HEK293 (cell line): ENCODE measurements at regions not wholly inside any gene's neighbourhood (a gene's known extent, or its start where the extent isn't known, plus 50 kb on each side); places are given as distances from the start of the nearest gene placed in this dataset.
A peak's percentile ranks its signal among the peaks of the same experiment; 100 is the strongest.

Experiments used
- BCL11A ChIP-seq: fragments of 450-650 bp; formaldehyde crosslinking; IDR thresholded peaks from 2 replicates; pipeline ENCODE4 v1.5.1; 2016; ENCODE audit warnings: low read depth, missing biosample characterization, missing genetic modification characterization
- GFI1B ChIP-seq: fragments of 450-650 bp; formaldehyde crosslinking; IDR thresholded peaks from 2 replicates; pipeline ENCODE4 v1.5.1; 2016; ENCODE audit warnings: missing biosample characterization, missing genetic modification characterization
- KLF1 ChIP-seq: fragments of 450-650 bp; formaldehyde crosslinking; IDR thresholded peaks from 2 replicates; pipeline ENCODE4 v1.5.1; 2016; ENCODE audit warnings: missing biosample characterization, missing genetic modification characterization
- KLF17 ChIP-seq: fragments of 450-650 bp; formaldehyde crosslinking; IDR thresholded peaks from 2 replicates; pipeline ENCODE4 v1.5.1; 2016; ENCODE audit warnings: missing biosample characterization, missing genetic modification characterization
- KLF7 ChIP-seq: fragments of 450-650 bp; formaldehyde crosslinking; IDR thresholded peaks from 2 replicates; pipeline ENCODE4 v1.5.1; 2016; ENCODE audit warnings: missing biosample characterization, missing genetic modification characterization, borderline replicate concordance
- OVOL3 ChIP-seq: fragments of 450-650 bp; formaldehyde crosslinking; IDR thresholded peaks from 2 replicates; pipeline ENCODE4 v1.5.1; 2016; ENCODE audit warnings: missing biosample characterization, missing genetic modification characterization
- PRDM1 ChIP-seq: fragments of 450-650 bp; formaldehyde crosslinking; IDR thresholded peaks from 2 replicates; pipeline ENCODE4; 2016; ENCODE audit warnings: missing biosample characterization, missing genetic modification characterization
- REPIN1 ChIP-seq: fragments of 450-650 bp; formaldehyde crosslinking; IDR thresholded peaks from 2 replicates; pipeline ENCODE4 v1.5.1; 2017; ENCODE audit warnings: missing biosample characterization, missing genetic modification characterization, low read depth
- SP2 ChIP-seq: fragments of 450-650 bp; formaldehyde crosslinking; IDR thresholded peaks from 2 replicates; pipeline ENCODE4 v1.5.1; 2016; ENCODE audit warnings: missing biosample characterization, missing genetic modification characterization
- SP3 ChIP-seq: fragments of 450-650 bp; formaldehyde crosslinking; IDR thresholded peaks from 2 replicates; pipeline ENCODE4 v1.5.1; 2016; ENCODE audit warnings: missing biosample characterization, missing genetic modification characterization
- TCF7L2 ChIP-seq: IDR thresholded peaks from 2 replicates; pipeline ENCODE4 v1.6.1; 2011; ENCODE audit warnings: low read depth, mild to moderate bottlenecking, inconsistent platforms, low read length, moderate library complexity, borderline replicate concordance
- TRIM28 ChIP-seq: IDR thresholded peaks from 2 replicates; pipeline ENCODE4 v1.6.1; 2011; ENCODE audit warnings: low read length, control low read depth, borderline replicate concordance
- ZBTB20 ChIP-seq: fragments of 450-650 bp; formaldehyde crosslinking; IDR thresholded peaks from 2 replicates; pipeline ENCODE4 v1.5.1; 2016; ENCODE audit warnings: missing biosample characterization, missing genetic modification characterization
- ZBTB21 ChIP-seq: fragments of 450-650 bp; formaldehyde crosslinking; IDR thresholded peaks from 2 replicates; pipeline ENCODE4 v1.5.1; 2017; ENCODE audit warnings: missing biosample characterization, missing genetic modification characterization
- ZFP3 ChIP-seq: fragments of 450-650 bp; formaldehyde crosslinking; IDR thresholded peaks from 2 replicates; pipeline ENCODE4 v1.5.1; 2016; ENCODE audit warnings: low read depth, missing biosample characterization, missing genetic modification characterization
- ZFP69B ChIP-seq: fragments of 450-650 bp; formaldehyde crosslinking; IDR thresholded peaks from 2 replicates; pipeline ENCODE4 v1.5.1; 2016; ENCODE audit warnings: missing biosample characterization, missing genetic modification characterization
- ZNF146 ChIP-seq: fragments of 450-650 bp; formaldehyde crosslinking; IDR thresholded peaks from 2 replicates; pipeline ENCODE4 v1.5.1; 2016; ENCODE audit warnings: missing biosample characterization, missing genetic modification characterization
- ZNF155 ChIP-seq: fragments of 450-650 bp; formaldehyde crosslinking; IDR thresholded peaks from 2 replicates; pipeline ENCODE4 v1.5.1; 2016; ENCODE audit warnings: missing biosample characterization, missing genetic modification characterization
- ZNF175 ChIP-seq: fragments of 450-650 bp; formaldehyde crosslinking; IDR thresholded peaks from 2 replicates; pipeline ENCODE4 v1.5.1; 2016; ENCODE audit warnings: missing biosample characterization, missing genetic modification characterization
- ZNF211 ChIP-seq: fragments of 450-650 bp; formaldehyde crosslinking; IDR thresholded peaks from 2 replicates; pipeline ENCODE4 v1.5.1; 2016; ENCODE audit warnings: low read depth, missing biosample characterization, missing genetic modification characterization
- ZNF223 ChIP-seq: fragments of 450-650 bp; formaldehyde crosslinking; IDR thresholded peaks from 2 replicates; pipeline ENCODE4 v1.5.1; 2016; ENCODE audit warnings: missing biosample characterization, missing genetic modification characterization
- ZNF239 ChIP-seq: fragments of 450-650 bp; formaldehyde crosslinking; IDR thresholded peaks from 2 replicates; pipeline ENCODE4 v1.5.1; 2016; ENCODE audit warnings: missing biosample characterization, missing genetic modification characterization
- ZNF24 ChIP-seq: fragments of 450-650 bp; formaldehyde crosslinking; IDR thresholded peaks from 2 replicates; pipeline ENCODE4 v1.5.1; 2016; ENCODE audit warnings: missing biosample characterization, missing genetic modification characterization
- ZNF248 ChIP-seq: fragments of 450-650 bp; formaldehyde crosslinking; IDR thresholded peaks from 2 replicates; pipeline ENCODE4 v1.5.1; 2017; ENCODE audit warnings: missing biosample characterization, missing genetic modification characterization
- ZNF335 ChIP-seq: fragments of 450-650 bp; formaldehyde crosslinking; conservative IDR thresholded peaks from 2 replicates; pipeline ENCODE4 v1.5.1; 2016; ENCODE audit warnings: missing biosample characterization, missing genetic modification characterization
- ZNF354C ChIP-seq: fragments of 450-650 bp; formaldehyde crosslinking; IDR thresholded peaks from 2 replicates; pipeline ENCODE4 v1.5.1; 2016; ENCODE audit warnings: missing biosample characterization, missing genetic modification characterization, low read depth, borderline replicate concordance
- ZNF394 ChIP-seq: fragments of 450-650 bp; formaldehyde crosslinking; IDR thresholded peaks from 2 replicates; pipeline ENCODE4 v1.5.1; 2016; ENCODE audit warnings: missing biosample characterization, missing genetic modification characterization, mild to moderate bottlenecking, moderate library complexity, borderline replicate concordance
- ZNF398 ChIP-seq: fragments of 450-650 bp; formaldehyde crosslinking; IDR thresholded peaks from 2 replicates; pipeline ENCODE4 v1.5.1; 2017; ENCODE audit warnings: missing biosample characterization, missing genetic modification characterization
- ZNF510 ChIP-seq: fragments of 450-650 bp; formaldehyde crosslinking; IDR thresholded peaks from 2 replicates; pipeline ENCODE4 v1.5.1; 2018; ENCODE audit warnings: mild to moderate bottlenecking, missing genetic modification characterization, missing biosample characterization; ENCODE audit not compliant: insufficient replicate concordance
- ZNF549 ChIP-seq: fragments of 450-650 bp; IDR thresholded peaks from 2 replicates; pipeline ENCODE4 v1.5.1; 2018; ENCODE audit warnings: missing biosample characterization, missing genetic modification characterization, mild to moderate bottlenecking, inconsistent platforms, moderate library complexity
- ZNF558 ChIP-seq: fragments of 450-650 bp; formaldehyde crosslinking; IDR thresholded peaks from 2 replicates; pipeline ENCODE4 v1.5.1; 2016; ENCODE audit warnings: missing biosample characterization, missing genetic modification characterization
- ZNF571 ChIP-seq: fragments of 450-650 bp; formaldehyde crosslinking; IDR thresholded peaks from 2 replicates; pipeline ENCODE4 v1.5.0; 2017; ENCODE audit warnings: missing biosample characterization, missing genetic modification characterization
- ZNF580 ChIP-seq: fragments of 450-650 bp; formaldehyde crosslinking; IDR thresholded peaks from 2 replicates; pipeline ENCODE4 v1.5.1; 2016; ENCODE audit warnings: missing biosample characterization, missing genetic modification characterization
- ZNF585B ChIP-seq: fragments of 450-650 bp; formaldehyde crosslinking; IDR thresholded peaks from 2 replicates; pipeline ENCODE4 v1.5.1; 2016; ENCODE audit warnings: missing biosample characterization, missing genetic modification characterization
- ZNF624 ChIP-seq: fragments of 450-650 bp; formaldehyde crosslinking; IDR thresholded peaks from 2 replicates; pipeline ENCODE4 v1.5.1; 2017; ENCODE audit warnings: missing biosample characterization, missing genetic modification characterization
- ZNF654 ChIP-seq: fragments of 450-650 bp; formaldehyde crosslinking; IDR thresholded peaks from 2 replicates; pipeline ENCODE4 v1.5.1; 2016; ENCODE audit warnings: low read depth, missing biosample characterization, missing genetic modification characterization
- ZNF660 ChIP-seq: fragments of 450-650 bp; IDR thresholded peaks from 2 replicates; pipeline ENCODE4 v1.5.1; 2018; ENCODE audit warnings: missing biosample characterization, mild to moderate bottlenecking, missing genetic modification characterization
- ZNF670 ChIP-seq: fragments of 450-650 bp; formaldehyde crosslinking; IDR thresholded peaks from 2 replicates; pipeline ENCODE4 v1.5.1; 2016; ENCODE audit warnings: missing biosample characterization, missing genetic modification characterization, low read depth
- ZNF677 ChIP-seq: fragments of 450-650 bp; IDR thresholded peaks from 2 replicates; pipeline ENCODE4 v1.5.0; 2018; ENCODE audit warnings: missing biosample characterization, mild to moderate bottlenecking, missing genetic modification characterization, moderate library complexity
- ZNF704 ChIP-seq: fragments of 450-650 bp; formaldehyde crosslinking; IDR thresholded peaks from 2 replicates; pipeline ENCODE4 v1.5.1; 2016; ENCODE audit warnings: missing biosample characterization, missing genetic modification characterization
- ZNF785 ChIP-seq: fragments of 450-650 bp; formaldehyde crosslinking; IDR thresholded peaks from 2 replicates; pipeline ENCODE4 v1.5.1; 2016; ENCODE audit warnings: missing biosample characterization, missing genetic modification characterization

GRCh38 chr5:58077966-58078365, 381.9 kb downstream of the PLK2 start (continued):
- TF ChIP-seq ZBTB20 (tag by site-specific recombination) (no peak), ZNF175 (tag by site-specific recombination) (no peak), ZNF704 (tag by site-specific recombination) (no peak), ZBTB21 (0 out of 2 replicates have a peak, but pooled peaks have one; percentile 13), PRDM1 (no peak), ZNF654 (tag by site-specific recombination) (no peak), ZNF394 (tag by site-specific recombination) (peak; percentile 60), ZNF398 (tag by site-specific recombination) (no peak), TRIM28 (no peak), ZNF146 (tag by site-specific recombination) (no peak), ZNF155 (no peak), ZNF660 (no peak), OVOL3 (tag by site-specific recombination) (peak; percentile 71; the same call in 1 of the 2 replicates), SP2 (tag by site-specific recombination) (no peak), ZNF549 (tag by site-specific recombination) (no peak), ZNF211 (no peak), KLF7 (tag by site-specific recombination) (no peak; the same call in 1 of the 2 replicates), ZNF510 (tag by site-specific recombination) (no peak), KLF1 (no peak), ZNF624 (tag by site-specific recombination) (no peak), TCF7L2 (0 out of 2 replicates have a peak, but pooled peaks have one; percentile 23), BCL11A (tag by site-specific recombination) (no peak; the same call in 1 of the 2 replicates), ZNF677 (tag by site-specific recombination) (no peak), ZNF24 (tag by site-specific recombination) (peak; percentile 63; the same call in 1 of the 2 replicates), ZNF585B (tag by site-specific recombination) (no peak), KLF17 (tag by site-specific recombination) (no peak), ZFP3 (tag by site-specific recombination) (no peak), ZNF335 (tag by site-specific recombination) (no peak), ZNF571 (tag by site-specific recombination) (no peak), ZNF670 (no peak), ZNF239 (no peak), ZNF354C (no peak), ZNF580 (0 out of 2 replicates have a peak, but pooled peaks have one; percentile 24), ZNF248 (tag by site-specific recombination) (no peak), REPIN1 (no peak), SP3 (no peak), ZNF785 (tag by site-specific recombination) (no peak), GFI1B (0 out of 2 replicates have a peak, but pooled peaks have one; percentile 24), ZNF558 (tag by site-specific recombination) (no peak), ZFP69B (tag by site-specific recombination) (no peak), ZNF223 (tag by site-specific recombination) (no peak)
